ENCODE measurements at regions not wholly inside any gene's neighbourhood (a gene's known extent, or its start where the extent isn't known, plus 50 kb on each side); places are given as distances from the start of the nearest gene placed in this dataset.

GRCh38 chr2:64748561-64748960 lies 94.8 kb upstream of the SERTAD2 start (continued):
- TF ChIP-seq JUND (IDR thresholded peaks at IDR 0.05; ENCODE audit: low read length) (no peak), JUN (IDR thresholded peaks at IDR 0.05; ENCODE audit: low read depth, low read length) (no peak), RBBP5 (IDR thresholded peaks at IDR 0.05; ENCODE audit: borderline replicate concordance, low read depth, low read length) (no peak), HDAC2 (IDR thresholded peaks at IDR 0.05; ENCODE audit: borderline replicate concordance in 1 of 2, low read depth in 2 of 2, low read length in 2 of 2) (no peak), GTF2F1 (IDR thresholded peaks at IDR 0.05; ENCODE audit: borderline replicate concordance, low read depth, low read length) (no peak), BRCA1 (IDR thresholded peaks at IDR 0.05; ENCODE audit: low read depth, low read length) (no peak), CBX8 (IDR thresholded peaks at IDR 0.05; ENCODE audit: borderline replicate concordance, low read depth, low read length) (no peak)

All from H1 (cell line).